Upper lobe of left lung (tissue), 4 donors: ENCODE measurements at regions not wholly inside any gene's neighbourhood (a gene's known extent, or its start where the extent isn't known, plus 50 kb on each side); places are given as distances from the start of the nearest gene placed in this dataset.

Experiments used
- EP300 ChIP-seq, 4 donors: sonication (generic); formaldehyde crosslinking; IDR thresholded peaks; one replicate each; pipeline ENCODE4 v1.5.1; 2017; ENCODE audit warnings: antibody characterized with exemption in 4 of 4, control low read depth in 2 of 4
- POLR2AphosphoS5 ChIP-seq, 2 donors: sonication (generic); formaldehyde crosslinking; IDR thresholded peaks; one replicate each; pipeline ENCODE4 v1.5.1; 2017; ENCODE audit warnings: antibody characterized with exemption in 2 of 2
- TF ChIP-seq, protein P1 (sequence below), 6 experiments: fragments of 450-650 bp in 4 of 6; fragments of 200-600 bp in 2 of 6; sonication (generic) in 2 of 6; IDR thresholded peaks; one replicate each; pipeline ENCODE4 v1.5.1; 2016 to 2019; ENCODE audit warnings: antibody characterized with exemption in 6 of 6

GRCh38 chr10:124152139-124153022 is 59.0 kb upstream of the CHST15 start:
- TF ChIP-seq EP300 (IDR thresholded peaks at IDR 0.05) (no peak), POLR2AphosphoS5 (IDR thresholded peaks at IDR 0.05) (no peak)
- TF ChIP-seq, protein P1, sequence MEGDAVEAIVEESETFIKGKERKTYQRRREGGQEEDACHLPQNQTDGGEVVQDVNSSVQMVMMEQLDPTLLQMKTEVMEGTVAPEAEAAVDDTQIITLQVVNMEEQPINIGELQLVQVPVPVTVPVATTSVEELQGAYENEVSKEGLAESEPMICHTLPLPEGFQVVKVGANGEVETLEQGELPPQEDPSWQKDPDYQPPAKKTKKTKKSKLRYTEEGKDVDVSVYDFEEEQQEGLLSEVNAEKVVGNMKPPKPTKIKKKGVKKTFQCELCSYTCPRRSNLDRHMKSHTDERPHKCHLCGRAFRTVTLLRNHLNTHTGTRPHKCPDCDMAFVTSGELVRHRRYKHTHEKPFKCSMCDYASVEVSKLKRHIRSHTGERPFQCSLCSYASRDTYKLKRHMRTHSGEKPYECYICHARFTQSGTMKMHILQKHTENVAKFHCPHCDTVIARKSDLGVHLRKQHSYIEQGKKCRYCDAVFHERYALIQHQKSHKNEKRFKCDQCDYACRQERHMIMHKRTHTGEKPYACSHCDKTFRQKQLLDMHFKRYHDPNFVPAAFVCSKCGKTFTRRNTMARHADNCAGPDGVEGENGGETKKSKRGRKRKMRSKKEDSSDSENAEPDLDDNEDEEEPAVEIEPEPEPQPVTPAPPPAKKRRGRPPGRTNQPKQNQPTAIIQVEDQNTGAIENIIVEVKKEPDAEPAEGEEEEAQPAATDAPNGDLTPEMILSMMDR (IDR thresholded peaks at IDR 0.05): peak in 1 of 6 experiments; percentile 5
